ENCODE measurements at regions not wholly inside any gene's neighbourhood (a gene's known extent, or its start where the extent isn't known, plus 50 kb on each side); places are given as distances from the start of the nearest gene placed in this dataset.

DNA sequence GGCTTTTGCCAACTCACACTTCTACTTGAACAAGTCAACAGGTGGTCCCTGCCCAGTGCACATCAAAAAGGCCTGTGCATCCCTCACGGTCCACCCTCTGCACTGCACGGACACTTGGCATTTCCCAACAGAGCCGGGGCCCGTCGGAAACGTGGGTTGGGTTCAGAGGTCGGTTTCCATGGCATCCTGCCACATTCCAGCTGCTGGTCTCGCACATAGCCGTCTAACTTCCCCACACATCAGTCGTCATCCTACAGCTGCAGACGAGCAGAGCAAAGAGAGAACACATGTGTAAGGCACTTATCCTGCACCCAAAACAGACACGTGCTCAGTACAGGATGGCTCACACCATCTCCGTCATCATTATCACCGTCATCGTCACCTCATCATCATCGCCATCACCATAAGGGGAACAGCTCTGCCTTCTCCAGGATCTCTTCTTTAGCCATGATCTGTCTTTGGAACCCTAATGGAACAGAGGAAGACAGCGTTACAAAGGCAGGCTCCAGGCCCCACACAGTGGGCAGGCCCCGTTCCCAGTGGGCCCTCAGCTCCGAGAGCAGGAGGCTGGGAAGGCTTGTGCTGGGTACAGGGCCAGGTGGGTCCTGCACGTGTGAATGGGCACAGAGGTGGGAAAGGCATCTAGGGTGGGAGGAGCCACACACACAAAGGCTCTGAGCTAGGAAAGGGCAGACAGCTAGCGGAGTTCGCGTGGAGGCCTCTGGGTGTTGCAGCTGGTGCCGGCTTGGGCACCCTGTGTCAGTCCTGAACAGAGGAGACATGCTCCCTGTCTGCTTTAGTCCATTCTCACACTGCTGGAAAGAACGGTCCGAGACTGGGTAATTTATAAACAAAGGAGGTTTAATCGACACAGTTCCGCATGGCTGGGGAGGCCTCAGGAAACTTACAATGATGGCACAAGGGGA, 170.8 kb upstream of the SOX1 start:
- DNase-seq, result no peak

DNA sequence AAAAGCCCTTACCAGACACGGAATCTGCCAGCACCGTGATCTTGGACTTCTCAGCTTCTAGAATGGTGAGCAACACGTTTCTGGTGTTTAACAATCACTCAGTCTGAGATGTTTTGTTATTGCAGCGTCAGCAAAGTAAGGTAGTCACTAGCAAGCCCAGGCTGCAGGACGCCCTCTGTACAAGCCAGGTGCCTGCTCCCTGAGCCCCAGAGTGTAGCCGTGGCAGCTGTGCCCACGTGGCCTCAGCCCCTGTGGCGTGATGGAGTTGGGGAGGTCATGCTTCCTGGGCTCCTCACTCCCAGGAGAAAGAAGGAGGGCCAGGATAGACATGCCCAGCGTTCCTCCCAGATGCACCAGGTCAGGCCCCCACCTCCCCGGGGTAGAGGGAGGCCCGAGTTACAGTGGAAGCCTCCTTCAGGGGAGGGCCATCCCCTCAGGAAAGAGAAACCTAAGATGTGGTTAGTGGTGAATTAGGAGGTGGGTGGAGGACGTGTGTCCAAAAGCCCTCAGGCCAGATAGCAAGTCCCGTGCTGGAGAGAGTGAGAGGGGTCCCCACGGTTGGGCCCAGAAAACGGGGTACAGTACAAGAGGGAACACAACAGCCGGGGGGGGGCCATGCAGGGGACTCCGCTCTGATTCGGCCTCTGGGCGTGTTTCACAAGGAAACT, 169.6 kb upstream of the SOX1 start:
- no peak for DNase-seq

DNA sequence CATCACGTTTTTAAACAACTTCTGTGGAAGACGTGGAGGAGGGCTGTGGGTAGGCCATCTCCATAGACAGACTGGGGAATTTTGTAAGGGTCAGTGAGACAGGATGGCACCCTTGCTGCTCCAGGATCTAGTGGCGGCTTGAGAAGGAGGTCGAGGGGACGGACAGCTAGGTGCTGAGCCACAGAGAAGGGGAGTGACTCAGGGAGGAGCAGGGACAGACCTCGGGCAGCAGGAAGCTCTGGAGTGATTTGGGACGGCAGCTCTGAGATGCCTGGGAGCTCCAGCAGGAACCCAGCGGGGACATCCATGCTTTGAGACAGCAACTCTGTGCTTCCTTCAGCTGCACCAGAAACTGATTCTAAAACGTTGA, 169.1 kb upstream of the SOX1 start:
- no peak for DNase-seq

- no peak for DNase-seq
Measured at GRCh38 chr13:111898956-111899713, 167.8 kb upstream of the SOX1 start.

GRCh38 chr13:111899714-111900389, 167.1 kb upstream of the SOX1 start:
- no peak for DNase-seq

DNA sequence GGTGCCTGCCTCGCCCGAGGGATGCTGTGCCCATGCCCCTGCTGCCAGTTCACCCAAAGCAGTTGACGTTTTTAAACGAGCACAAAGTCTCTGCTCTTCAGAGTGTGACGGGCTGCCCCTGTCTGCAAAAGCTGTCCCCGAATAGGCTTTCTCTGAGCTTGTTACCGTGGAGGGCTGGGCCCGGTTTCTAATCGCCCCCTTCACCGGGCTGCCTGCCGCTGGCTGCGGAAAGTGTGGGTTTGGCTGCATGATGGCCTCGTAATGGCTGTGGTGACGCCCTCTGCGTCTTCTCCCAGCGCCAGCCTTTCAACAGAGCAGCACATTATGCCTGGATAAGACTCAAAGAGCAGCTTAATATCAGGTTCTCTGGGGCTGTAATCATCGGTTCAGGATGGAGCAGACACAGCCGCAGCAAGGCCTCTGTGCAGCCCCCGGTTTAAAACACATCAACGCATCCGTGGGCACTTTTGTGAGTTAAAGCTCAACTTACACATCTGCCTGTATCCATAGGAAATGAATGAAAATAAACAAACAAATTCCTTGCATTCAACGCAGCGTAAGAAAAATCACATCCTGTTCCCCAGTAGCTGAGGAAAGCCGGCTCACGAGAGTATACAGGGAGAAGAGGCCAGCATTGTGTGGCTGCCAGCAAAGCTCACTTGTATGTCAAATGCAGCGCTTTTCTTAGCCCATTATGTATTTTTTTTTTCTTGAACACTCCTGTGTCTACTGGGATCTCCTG, 166.4 kb upstream of the SOX1 start:
- no peak for DNase-seq

DNA sequence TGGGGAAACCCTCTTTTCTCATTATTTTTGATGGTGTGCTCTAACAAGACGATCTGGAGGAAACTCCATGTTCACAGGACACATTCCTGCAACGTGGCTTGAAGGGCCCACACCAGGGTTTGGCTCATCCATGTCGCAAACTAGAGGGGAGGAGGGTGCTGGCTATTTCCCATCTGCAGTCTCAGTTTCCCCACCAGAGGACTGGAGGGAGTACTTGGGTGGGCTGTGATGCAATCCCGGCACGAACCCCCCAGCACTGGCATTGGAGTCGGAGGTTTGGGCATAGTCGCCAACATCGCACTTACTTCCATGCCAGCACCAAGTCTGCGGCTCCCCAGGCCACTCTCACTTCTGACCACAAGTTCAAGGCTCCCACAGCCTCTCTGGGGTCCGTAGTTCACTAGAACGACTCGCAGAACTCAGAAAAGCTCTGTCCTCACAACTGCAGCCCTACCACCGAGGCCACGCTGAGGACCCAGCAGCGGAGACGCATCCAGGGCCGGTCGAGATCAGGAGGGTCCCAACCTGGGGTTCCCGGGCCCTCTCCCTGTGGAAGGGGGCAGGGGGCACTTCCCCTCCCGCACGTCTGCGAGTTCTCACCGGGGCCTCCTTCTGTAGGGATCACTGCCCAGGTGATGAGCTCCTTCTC, 165.6 kb upstream of the SOX1 start:
- DNase-seq, result no peak

DNA sequence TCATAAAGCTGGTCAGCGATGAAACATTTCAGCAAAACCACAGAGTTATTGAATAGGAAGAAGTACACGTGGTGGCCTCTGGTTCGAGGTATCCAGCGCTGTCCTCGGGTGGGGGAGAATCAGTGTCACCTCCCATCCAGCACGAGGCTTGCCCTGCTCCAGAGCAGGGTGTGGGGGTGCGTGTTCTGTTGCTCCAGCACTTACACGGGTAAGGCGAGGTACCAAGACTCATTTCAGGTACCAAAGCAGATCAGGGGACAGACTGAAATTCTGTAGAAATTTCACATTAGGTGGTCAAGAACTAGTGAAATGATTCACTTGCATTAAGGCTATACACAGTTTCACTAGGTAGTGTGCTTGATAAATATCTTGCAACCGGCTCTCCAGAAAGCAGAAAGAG, 164.2 kb upstream of the SOX1 start:
- no peak for DNase-seq

- DNase-seq, result no peak
Measured at GRCh38 chr13:111903143-111903542, 163.8 kb upstream of the SOX1 start.

GRCh38 chr13:111904166-111904565, 162.8 kb upstream of the SOX1 start:
- DNase-seq, result no peak

DNA sequence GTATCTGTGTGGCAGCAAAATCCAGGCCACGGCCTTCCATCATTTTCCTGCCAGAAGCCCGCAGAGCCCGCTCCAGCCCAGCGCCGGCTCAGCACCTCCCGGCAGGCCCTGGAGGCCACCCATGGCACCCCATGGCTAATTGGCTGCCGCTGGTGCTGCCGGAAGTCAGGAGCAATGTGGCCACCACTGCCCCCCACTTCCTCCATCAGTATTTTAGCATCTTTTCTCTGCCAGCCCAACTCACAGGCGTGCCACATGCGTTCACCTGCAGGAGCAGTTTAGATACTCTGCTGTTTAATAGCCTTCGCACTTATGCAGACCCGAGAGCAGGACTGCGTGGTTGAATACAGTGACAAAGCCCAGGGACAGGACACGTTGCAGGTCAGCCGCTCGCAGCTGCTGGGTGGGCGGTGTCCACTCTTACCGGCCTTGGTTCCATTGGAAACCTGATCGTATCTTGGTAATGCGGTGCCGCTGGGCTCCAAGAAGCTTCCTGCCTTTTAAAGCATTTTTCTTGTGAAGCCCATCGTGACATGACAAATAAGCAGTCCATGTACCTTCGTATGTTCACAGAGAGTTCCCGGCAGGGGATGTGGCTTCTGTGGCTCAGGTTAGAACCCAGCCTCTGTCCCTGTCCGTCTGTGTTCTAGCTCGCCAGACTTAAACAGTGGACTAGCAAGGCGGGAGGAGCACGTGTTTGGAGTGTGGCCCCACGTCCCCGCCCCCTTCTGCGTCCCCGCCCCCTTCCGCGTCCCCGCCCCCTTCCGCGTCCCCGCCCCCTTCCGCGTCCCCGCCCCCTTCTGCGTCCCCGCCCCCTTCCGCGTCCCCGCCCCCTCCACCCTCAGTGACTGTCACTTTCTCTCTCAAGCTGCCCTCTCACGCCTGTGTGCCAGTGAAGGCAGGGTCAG, 162.0 kb upstream of the SOX1 start:
- DNase-seq, result no peak

DNA sequence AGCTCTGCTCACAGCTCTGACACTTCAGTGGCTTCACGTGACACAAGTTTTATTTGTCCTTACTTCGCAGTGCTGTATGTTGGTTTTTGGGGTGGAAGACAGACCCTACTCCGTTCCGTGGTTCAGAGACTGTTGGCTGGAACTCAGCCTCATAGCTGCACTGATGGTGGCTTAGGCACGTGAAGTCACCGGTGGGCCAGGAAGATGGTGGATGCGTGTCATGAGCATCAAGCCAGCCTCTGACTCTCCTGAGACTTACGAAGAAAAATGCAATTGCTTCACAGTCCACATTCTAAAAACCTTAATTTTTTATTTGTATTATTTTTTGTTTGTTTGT, 161.4 kb upstream of the SOX1 start:
- DNase-seq, result no peak

GRCh38 chr13:111906306-111906705, 160.6 kb upstream of the SOX1 start:
- no peak for DNase-seq

- DNase-seq, result no peak
Measured at GRCh38 chr13:111906816-111907215, 160.1 kb upstream of the SOX1 start.

- no peak for DNase-seq
Measured at GRCh38 chr13:111907341-111907880, 159.5 kb upstream of the SOX1 start.

DNA sequence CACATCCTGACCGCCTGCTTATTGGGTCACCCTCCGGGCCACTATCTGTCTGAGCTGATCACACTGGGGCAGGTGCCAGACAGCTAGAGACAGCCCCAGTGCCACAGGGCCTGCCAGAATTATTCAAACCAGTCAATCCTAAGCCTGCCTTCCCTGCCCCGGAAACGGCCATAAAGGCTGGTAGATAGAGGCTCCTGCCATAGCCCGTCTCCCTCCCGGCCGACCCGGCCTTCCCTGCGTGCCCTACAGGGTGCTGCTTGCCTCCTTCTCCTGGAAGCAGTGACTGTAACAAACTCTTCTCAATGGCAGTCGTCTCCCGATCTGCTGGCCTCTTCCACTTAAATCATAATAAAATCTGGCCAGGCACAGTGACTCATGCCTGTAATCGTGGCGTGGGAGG, 158.6 kb upstream of the SOX1 start:
- DNase-seq, result no peak

DNA sequence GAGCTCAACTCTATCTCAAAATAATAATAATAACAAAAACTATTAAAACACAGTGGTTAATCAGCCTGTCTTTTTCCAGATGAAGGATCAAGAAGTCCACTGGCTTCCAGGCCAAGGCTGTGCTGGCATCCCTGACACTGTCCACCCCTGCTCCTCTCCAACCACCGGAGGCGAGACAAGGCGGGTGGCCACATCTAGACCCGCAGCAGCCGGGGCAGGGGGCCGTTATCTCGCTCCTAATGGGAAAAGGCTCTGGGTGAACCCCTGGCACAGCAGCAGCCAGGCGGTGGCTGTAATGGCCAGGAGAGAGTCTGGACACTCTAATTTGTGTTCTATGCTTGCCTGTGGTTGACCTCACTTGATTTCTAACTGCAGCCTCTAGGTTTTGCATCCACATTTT, 158.0 kb upstream of the SOX1 start:
- no peak for DNase-seq

GRCh38 chr13:111909501-111909900, 157.4 kb upstream of the SOX1 start:
- DNase-seq, result no peak

DNA sequence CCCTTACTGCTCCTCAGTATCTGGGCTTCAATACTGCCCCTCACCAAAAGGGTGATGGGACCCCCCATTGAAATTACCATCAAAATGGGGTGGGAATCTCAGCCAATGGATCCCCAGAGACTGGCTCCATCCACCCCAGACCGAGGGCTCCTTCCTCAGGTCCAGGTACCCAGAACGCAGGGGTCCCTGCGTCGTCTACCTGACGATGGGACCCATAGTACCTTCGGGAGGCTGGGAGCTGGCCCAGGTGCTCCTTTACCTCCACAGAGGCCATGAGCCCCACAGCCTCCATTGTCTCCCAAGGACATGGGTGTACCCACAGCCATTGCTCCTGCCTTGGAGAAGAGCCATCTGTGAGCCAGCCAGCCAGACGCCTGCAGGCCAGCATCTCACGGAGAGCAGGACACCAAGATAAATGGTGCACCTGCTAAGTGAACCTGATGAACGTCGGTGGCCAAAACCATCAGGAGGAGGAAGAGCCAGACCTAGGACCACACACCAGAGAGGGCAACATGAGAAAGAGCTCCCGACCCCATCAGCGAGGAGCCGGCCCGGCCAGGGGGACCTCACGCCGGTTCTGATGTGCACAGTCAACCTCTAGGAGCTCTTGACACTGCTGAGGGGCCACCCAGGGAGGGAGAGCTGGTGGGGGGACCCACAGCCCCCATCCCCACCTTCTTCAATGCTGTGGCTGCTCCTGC, 156.8 kb upstream of the SOX1 start:
- no peak for DNase-seq
